ENCODE measurements at regions not wholly inside any gene's neighbourhood (a gene's known extent, or its start where the extent isn't known, plus 50 kb on each side); places are given as distances from the start of the nearest gene placed in this dataset.

DNA sequence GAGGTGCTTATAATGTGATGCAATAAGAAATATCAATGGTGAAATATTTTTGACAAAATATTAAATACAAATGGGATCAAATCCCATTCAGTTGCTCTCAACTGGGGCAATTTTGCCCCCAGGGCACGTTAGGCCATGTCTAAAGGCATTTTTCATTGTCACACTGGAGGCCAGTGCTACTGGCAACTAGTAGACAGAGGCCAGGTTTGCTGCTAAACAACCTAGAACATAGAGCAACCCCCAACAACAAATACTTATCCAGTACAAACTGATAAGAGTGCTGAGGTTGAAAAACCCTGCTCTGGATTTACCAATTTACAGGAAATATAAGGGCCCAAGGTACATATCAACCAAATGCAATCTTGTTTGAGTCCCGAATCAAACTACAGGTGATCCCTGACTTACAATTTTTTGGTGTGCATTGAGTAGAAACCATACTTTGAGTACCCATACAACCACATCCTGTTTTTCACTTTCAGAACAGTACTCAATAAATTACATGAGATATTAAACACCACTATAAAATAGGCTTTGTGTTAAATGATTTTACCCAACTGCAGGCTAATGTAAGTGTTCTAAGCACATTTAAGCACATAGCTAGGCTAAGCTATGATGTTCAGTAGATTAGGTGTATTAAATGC lies 237.5 kb downstream of the HNRNPD start:
- TF ChIP-seq, protein P1, sequence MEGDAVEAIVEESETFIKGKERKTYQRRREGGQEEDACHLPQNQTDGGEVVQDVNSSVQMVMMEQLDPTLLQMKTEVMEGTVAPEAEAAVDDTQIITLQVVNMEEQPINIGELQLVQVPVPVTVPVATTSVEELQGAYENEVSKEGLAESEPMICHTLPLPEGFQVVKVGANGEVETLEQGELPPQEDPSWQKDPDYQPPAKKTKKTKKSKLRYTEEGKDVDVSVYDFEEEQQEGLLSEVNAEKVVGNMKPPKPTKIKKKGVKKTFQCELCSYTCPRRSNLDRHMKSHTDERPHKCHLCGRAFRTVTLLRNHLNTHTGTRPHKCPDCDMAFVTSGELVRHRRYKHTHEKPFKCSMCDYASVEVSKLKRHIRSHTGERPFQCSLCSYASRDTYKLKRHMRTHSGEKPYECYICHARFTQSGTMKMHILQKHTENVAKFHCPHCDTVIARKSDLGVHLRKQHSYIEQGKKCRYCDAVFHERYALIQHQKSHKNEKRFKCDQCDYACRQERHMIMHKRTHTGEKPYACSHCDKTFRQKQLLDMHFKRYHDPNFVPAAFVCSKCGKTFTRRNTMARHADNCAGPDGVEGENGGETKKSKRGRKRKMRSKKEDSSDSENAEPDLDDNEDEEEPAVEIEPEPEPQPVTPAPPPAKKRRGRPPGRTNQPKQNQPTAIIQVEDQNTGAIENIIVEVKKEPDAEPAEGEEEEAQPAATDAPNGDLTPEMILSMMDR (IDR thresholded peaks at IDR 0.05; ENCODE audit: low read depth, low read length, poor library complexity, severe bottlenecking): no peak
- TF ChIP-seq EZH2phosphoT487 (IDR thresholded peaks at IDR 0.05; ENCODE audit: borderline replicate concordance, low read length): no peak

Data from DOHH2 (cell line).